Effector memory CD4-positive, alpha-beta T cell (primary cell): ENCODE measurements at regions not wholly inside any gene's neighbourhood (a gene's known extent, or its start where the extent isn't known, plus 50 kb on each side); places are given as distances from the start of the nearest gene placed in this dataset.

Experiments
- DNase-seq, 3 donors: peaks; one replicate each; pipeline ENCODE4 v3.0.0-alpha.2; 2020
- H3K27ac ChIP-seq: 2 replicates; pipeline ENCODE4 v1.7.0; 2013; ENCODE audit warnings: mild to moderate bottlenecking, low read length, moderate library complexity; ENCODE audit not compliant: insufficient read depth, poor library complexity, severe bottlenecking
- H3K27me3 ChIP-seq: replicated peaks from 2 replicates; pipeline ENCODE4 v1.7.0; 2013; ENCODE audit warnings: mild to moderate bottlenecking, low read length; ENCODE audit not compliant: insufficient read depth, control insufficient read depth, poor library complexity, severe bottlenecking
- H3K36me3 ChIP-seq: 2 replicates; pipeline ENCODE4 v1.7.0; 2013; ENCODE audit warnings: mild to moderate bottlenecking, low read length, moderate library complexity; ENCODE audit not compliant: control insufficient read depth, insufficient read depth
- H3K4me1 ChIP-seq: 2 replicates; pipeline ENCODE4 v1.7.0; 2013; ENCODE audit warnings: low read length, mild to moderate bottlenecking; ENCODE audit not compliant: control insufficient read depth, insufficient read depth, poor library complexity, severe bottlenecking
- H3K4me3 ChIP-seq: 2 replicates; pipeline ENCODE4 v1.7.0; 2013; ENCODE audit warnings: low read length, low read depth, mild to moderate bottlenecking; ENCODE audit not compliant: insufficient read depth, poor library complexity, severe bottlenecking
- H3K9me3 ChIP-seq: 2 replicates; pipeline ENCODE4 v1.7.0; 2013; ENCODE audit warnings: mild to moderate bottlenecking, low read length, moderate library complexity; ENCODE audit not compliant: control insufficient read depth

GRCh38 chr9:87064311-87064710, 117.0 kb upstream of the GAS1 start:
- H3K4me3 ChIP-seq = no peak overlapping the region
- DNase-seq = no peak
- H3K36me3 ChIP-seq = no peaks in the 10 kb centered on the region
- no peaks in the 10 kb centered on the region for H3K4me1 ChIP-seq
- H3K9me3 ChIP-seq = no peaks in the 10 kb centered on the region
- no peak overlapping the region for H3K27ac ChIP-seq
- no peaks in the 10 kb centered on the region for H3K27me3 ChIP-seq

GRCh38 chr9:87065981-87066380, 118.7 kb upstream of the GAS1 start:
- Histone ChIP-seq H3K36me3 (no peaks in the 10 kb centered on the region), H3K27ac (no peak overlapping the region), H3K4me1 (no peaks in the 10 kb centered on the region), H3K9me3 (no peaks in the 10 kb centered on the region), H3K27me3 (no peaks in the 10 kb centered on the region), H3K4me3 (no peak overlapping the region)
- no peak for DNase-seq

GRCh38 chr9:87067426-87067825, 120.1 kb upstream of the GAS1 start:
- no peaks in the 10 kb centered on the region for H3K36me3 ChIP-seq
- no peak for DNase-seq
- no peak overlapping the region for H3K27ac ChIP-seq
- H3K4me3 ChIP-seq = no peak overlapping the region
- H3K9me3 ChIP-seq = no peaks in the 10 kb centered on the region
- H3K27me3 ChIP-seq = no peaks in the 10 kb centered on the region
- no peaks in the 10 kb centered on the region for H3K4me1 ChIP-seq

- Histone ChIP-seq H3K4me1 (no peaks in the 10 kb centered on the region), H3K9me3 (no peaks in the 10 kb centered on the region), H3K27me3 (no peaks in the 10 kb centered on the region), H3K4me3 (no peak overlapping the region), H3K27ac (no peak overlapping the region), H3K36me3 (no peaks in the 10 kb centered on the region)
- DNase-seq = no peak
Measured at GRCh38 chr9:87068177-87068840, 121.0 kb upstream of the GAS1 start.

- H3K4me1 ChIP-seq = no peaks in the 10 kb centered on the region
- no peak for DNase-seq
- H3K27me3 ChIP-seq = no peaks in the 10 kb centered on the region
- no peak overlapping the region for H3K4me3 ChIP-seq
- no peaks in the 10 kb centered on the region for H3K9me3 ChIP-seq
- H3K27ac ChIP-seq = no peak overlapping the region
- H3K36me3 ChIP-seq = no peaks in the 10 kb centered on the region
Measured at GRCh38 chr9:87069690-87070089, 122.4 kb upstream of the GAS1 start.

- DNase-seq = no peak
- Histone ChIP-seq H3K27me3 (no peaks in the 10 kb centered on the region), H3K4me1 (no peaks in the 10 kb centered on the region), H3K36me3 (no peaks in the 10 kb centered on the region), H3K27ac (no peak overlapping the region), H3K9me3 (no peaks in the 10 kb centered on the region), H3K4me3 (no peak overlapping the region)
Measured at GRCh38 chr9:87070336-87070735, 123.0 kb upstream of the GAS1 start.

GRCh38 chr9:87071473-87071872, 124.2 kb upstream of the GAS1 start:
- no peak for DNase-seq
- Histone ChIP-seq H3K4me1 (no peaks in the 10 kb centered on the region), H3K4me3 (no peak overlapping the region), H3K36me3 (no peaks in the 10 kb centered on the region), H3K27ac (no peak overlapping the region), H3K27me3 (no peaks in the 10 kb centered on the region), H3K9me3 (no peaks in the 10 kb centered on the region)

GRCh38 chr9:87073692-87074091, 126.4 kb upstream of the GAS1 start:
- H3K27ac ChIP-seq = no peak overlapping the region
- no peaks in the 10 kb centered on the region for H3K9me3 ChIP-seq
- no peaks in the 10 kb centered on the region for H3K36me3 ChIP-seq
- DNase-seq = no peak
- no peaks in the 10 kb centered on the region for H3K4me1 ChIP-seq
- H3K4me3 ChIP-seq = no peak overlapping the region
- no peaks in the 10 kb centered on the region for H3K27me3 ChIP-seq

- DNase-seq = no peak
- Histone ChIP-seq H3K36me3 (no peaks in the 10 kb centered on the region), H3K4me1 (no peaks in the 10 kb centered on the region), H3K9me3 (no peaks in the 10 kb centered on the region), H3K4me3 (no peak overlapping the region), H3K27ac (no peak overlapping the region), H3K27me3 (no peaks in the 10 kb centered on the region)
Measured at GRCh38 chr9:87075537-87075936, 128.2 kb upstream of the GAS1 start.

- Histone ChIP-seq H3K27me3 (no peaks in the 10 kb centered on the region), H3K36me3 (no peaks in the 10 kb centered on the region)
- no peak for DNase-seq
Measured at GRCh38 chr9:87076825-87077224, 129.5 kb upstream of the GAS1 start.

More at GRCh38 chr9:87076825-87077224, 129.5 kb upstream of the GAS1 start:
- Histone ChIP-seq H3K4me1 (no peaks in the 10 kb centered on the region), H3K4me3 (no peak overlapping the region), H3K27ac (no peak overlapping the region), H3K9me3 (no peaks in the 10 kb centered on the region)
